CD8-positive, alpha-beta memory T cell (primary cell): ENCODE measurements at regions not wholly inside any gene's neighbourhood (a gene's known extent, or its start where the extent isn't known, plus 50 kb on each side); places are given as distances from the start of the nearest gene placed in this dataset.

ENCODE experiments used
- CTCF ChIA-PET: fragments of 350-600 bp; sonication (Branson Sonifier 250); formaldehyde crosslinking; loops from one replicate; lab custom pipeline; 2021; ENCODE audit warnings: antibody characterized with exemption; lab: Charles Lee
- POLR2A ChIA-PET: fragments of 350-600 bp; sonication (Branson Sonifier 250); formaldehyde crosslinking; loops from one replicate; lab custom pipeline; 2021; ENCODE audit warnings: antibody characterized with exemption; lab: Charles Lee
- DNase-seq, 5 donors: peaks; one replicate each; pipeline versions ENCODE4 v3.0.0 to v3.0.0-alpha.2; 2020 to 2022; ENCODE audit warnings: mixed read lengths in 1 of 5
- H3K27ac ChIP-seq: one replicate; pipeline ENCODE4 v1.7.0; 2013; ENCODE audit warnings: low read depth, mild to moderate bottlenecking, low read length, moderate library complexity
- H3K27me3 ChIP-seq: 2 replicates; pipeline ENCODE4 v1.7.0; 2013; ENCODE audit warnings: low read length, mild to moderate bottlenecking; ENCODE audit not compliant: insufficient read depth, poor library complexity, severe bottlenecking
- H3K36me3 ChIP-seq: 2 replicates; pipeline ENCODE4 v1.7.0; 2013; ENCODE audit warnings: mild to moderate bottlenecking, low read length, moderate library complexity; ENCODE audit not compliant: insufficient read depth
- H3K4me1 ChIP-seq: 2 replicates; pipeline ENCODE4 v1.7.0; 2013; ENCODE audit warnings: mild to moderate bottlenecking, low read length, moderate library complexity; ENCODE audit not compliant: insufficient read depth
- H3K4me3 ChIP-seq: 2 replicates; pipeline ENCODE4 v1.7.0; 2013; ENCODE audit warnings: mild to moderate bottlenecking, low read length
- H3K9me3 ChIP-seq: 2 replicates; pipeline ENCODE4 v1.7.0; 2013; ENCODE audit warnings: mild to moderate bottlenecking, low read length
- H3K27ac Mint-ChIP-seq, 8 donors: one replicate each; pipeline ENCODE4 v1.8.0; 2020 to 2021; ENCODE audit warnings: mixed read lengths in 8 of 8, mild to moderate bottlenecking in 6 of 8, inconsistent platforms in 3 of 8, moderate library complexity in 3 of 8
- H3K27me3 Mint-ChIP-seq, 2 donors: one replicate each; pipeline ENCODE4 v1.8.0; 2020 to 2021; ENCODE audit warnings: mixed read lengths in 2 of 2, mild to moderate bottlenecking in 1 of 2, moderate library complexity in 1 of 2
- H3K36me3 Mint-ChIP-seq, 3 donors: one replicate each; pipeline ENCODE4 v1.8.0; 2020 to 2021; ENCODE audit warnings: mixed read lengths in 3 of 3, inconsistent platforms in 1 of 3, mild to moderate bottlenecking in 1 of 3
- H3K4me1 Mint-ChIP-seq, 3 donors: one replicate each; pipeline ENCODE4 v1.8.0; 2020 to 2021; ENCODE audit warnings: mixed read lengths in 3 of 3, inconsistent platforms in 1 of 3, mild to moderate bottlenecking in 1 of 3
- H3K4me3 Mint-ChIP-seq, 7 donors: one replicate each; pipeline ENCODE4 v1.8.0; 2020 to 2021; ENCODE audit warnings: mixed read lengths in 7 of 7, mild to moderate bottlenecking in 6 of 7, moderate library complexity in 4 of 7, inconsistent platforms in 2 of 7
- H3K9me3 Mint-ChIP-seq, 5 donors: one replicate each; pipeline ENCODE4 v1.8.0; 2020 to 2022; ENCODE audit warnings: mixed read lengths in 5 of 5, mild to moderate bottlenecking in 3 of 5, moderate library complexity in 2 of 5, inconsistent platforms in 1 of 5

DNA sequence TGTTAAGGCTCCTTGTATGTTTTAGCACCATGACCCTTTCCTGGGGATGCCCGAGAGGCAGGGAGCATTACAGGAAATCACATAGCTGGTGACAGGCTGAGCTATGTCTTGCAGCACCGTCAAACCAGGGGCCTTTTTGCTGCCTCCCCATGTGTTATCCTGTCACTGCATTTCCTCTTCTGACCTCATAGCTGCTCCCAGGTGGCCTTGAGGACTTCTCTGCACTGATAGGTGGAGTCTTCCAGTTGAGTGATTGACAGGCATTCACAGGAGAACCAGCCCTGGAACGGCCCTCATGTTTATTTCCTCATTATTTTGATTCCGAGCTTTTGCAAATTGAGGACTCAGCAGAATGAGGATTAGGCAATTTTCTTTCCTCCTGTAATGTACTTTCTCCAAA lies 349.6 kb downstream of the HAPSTR1 start:
- Histone ChIP-seq H3K4me1 (no peaks in the 10 kb centered on the region), H3K36me3 (no peaks in the 10 kb centered on the region), H3K27me3 (no peaks in the 10 kb centered on the region), H3K4me3 (no peak overlapping the region), H3K9me3 (no peaks in the 10 kb centered on the region), H3K27ac (no peak overlapping the region)
- Mint-ChIP-seq H3K36me3 (no peaks in the 10 kb centered on the region), H3K4me1 (no peaks in the 10 kb centered on the region), H3K9me3 (peaks cover 0 to 9% (median 4%) of the 10 kb centered on the region in 5 donors), H3K27ac (no peak overlapping the region), H3K27me3 (peaks cover 0 to 5% of the 10 kb centered on the region in 2 donors), H3K4me3 (no peak overlapping the region)
- ChIA-PET CTCF (no interaction called here), POLR2A (no interaction called here)
- DNase-seq: no peak

DNA sequence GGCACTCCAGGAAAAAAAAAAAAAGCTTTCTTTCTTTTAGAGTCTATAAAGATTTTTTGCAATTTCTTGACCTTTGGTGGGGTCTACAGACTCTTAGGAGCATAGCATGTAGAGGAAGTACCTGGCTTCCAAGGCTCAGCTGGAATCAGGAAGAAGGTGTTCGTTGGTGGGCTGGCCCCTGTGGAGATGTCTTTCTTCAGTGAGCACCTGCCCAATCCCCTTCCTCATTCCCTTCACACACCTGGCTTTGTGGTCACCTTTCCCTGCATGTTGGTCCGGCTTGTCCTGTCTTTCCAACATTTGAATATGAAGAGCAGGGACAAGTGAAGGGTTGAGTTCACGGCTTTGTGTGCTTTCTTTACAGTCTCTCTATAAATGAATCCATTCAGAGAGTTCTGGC lies 352.4 kb downstream of the HAPSTR1 start:
- Mint-ChIP-seq H3K36me3 (no peaks in the 10 kb centered on the region), H3K4me3 (no peak overlapping the region), H3K9me3 (peaks cover 0 to 9% (median 3%) of the 10 kb centered on the region in 5 donors), H3K27ac (no peak overlapping the region), H3K27me3 (peaks cover 0 to 4% of the 10 kb centered on the region in 2 donors), H3K4me1 (no peaks in the 10 kb centered on the region)
- Histone ChIP-seq H3K4me3 (no peak overlapping the region), H3K9me3 (no peaks in the 10 kb centered on the region), H3K27ac (no peak overlapping the region), H3K4me1 (no peaks in the 10 kb centered on the region), H3K36me3 (no peaks in the 10 kb centered on the region), H3K27me3 (no peaks in the 10 kb centered on the region)
- DNase-seq: no peak
- ChIA-PET POLR2A (no interaction called here), CTCF (no interaction called here)

DNA sequence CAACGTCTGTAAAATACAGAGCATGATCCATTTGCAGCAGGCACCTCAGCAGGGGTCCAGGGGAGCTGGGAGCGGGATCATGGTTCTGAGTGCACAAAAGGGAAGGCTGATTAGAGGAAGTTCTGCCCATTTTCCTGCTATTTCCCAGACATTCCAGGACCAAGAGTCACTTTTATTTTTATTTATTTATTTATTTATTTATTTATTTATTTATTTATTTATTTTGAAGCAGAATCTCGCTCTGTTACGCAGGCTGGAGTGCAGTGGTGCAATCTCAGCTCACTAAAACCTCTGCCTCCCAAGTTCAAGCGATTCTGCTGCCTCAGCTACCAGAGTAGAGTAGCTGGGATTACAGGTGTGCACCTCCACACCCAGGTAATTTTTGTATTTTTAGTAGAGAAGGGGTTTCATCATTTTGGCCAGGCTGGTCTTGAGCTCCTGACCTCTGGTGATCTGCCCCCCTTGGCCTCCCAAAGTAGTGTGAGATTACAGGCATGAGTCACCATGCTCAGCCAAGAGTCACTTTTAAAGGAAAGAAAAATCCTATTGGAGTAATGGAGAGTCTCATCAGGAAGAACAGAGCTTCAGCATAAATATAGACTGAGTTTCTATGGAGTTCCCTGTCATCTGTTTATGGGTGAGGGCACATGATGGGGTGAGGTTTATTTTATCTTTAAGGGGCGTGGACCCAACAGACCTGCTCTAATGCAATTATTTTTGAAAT lies 355.2 kb downstream of the HAPSTR1 start:
- peaks cover 0 to 2% of the 10 kb centered on the region in 2 donors for H3K27me3 Mint-ChIP-seq
- ChIA-PET POLR2A (no interaction called here), CTCF (no interaction called here)
- no peak overlapping the region for H3K4me3 Mint-ChIP-seq
- Histone ChIP-seq H3K27me3 (no peaks in the 10 kb centered on the region), H3K9me3 (no peaks in the 10 kb centered on the region), H3K4me1 (no peaks in the 10 kb centered on the region), H3K4me3 (no peak overlapping the region), H3K27ac (no peak overlapping the region), H3K36me3 (no peaks in the 10 kb centered on the region)
- no peak for DNase-seq
- H3K9me3 Mint-ChIP-seq: peaks cover 3 to 17% (median 9%) of the 10 kb centered on the region in 5 donors
- no peaks in the 10 kb centered on the region for H3K36me3 Mint-ChIP-seq
- no peak overlapping the region for H3K27ac Mint-ChIP-seq
- H3K4me1 Mint-ChIP-seq: no peaks in the 10 kb centered on the region

DNA sequence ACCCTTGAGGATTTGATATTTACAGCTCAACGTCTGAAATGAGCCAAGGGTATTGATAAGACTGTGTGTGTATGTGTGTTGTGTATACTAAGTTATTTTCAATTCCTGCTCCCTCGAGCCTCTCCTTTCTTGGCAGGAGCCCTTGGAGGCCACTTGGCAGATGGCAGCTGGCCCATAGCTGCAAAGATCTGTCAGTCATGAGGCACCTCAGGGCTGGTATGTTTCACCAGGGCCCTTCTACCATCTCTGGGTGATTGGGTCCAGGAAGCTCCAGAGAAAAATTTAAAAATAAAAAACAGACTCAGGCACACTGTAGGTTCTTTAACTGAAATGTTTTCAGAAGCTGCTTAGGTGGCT lies 355.7 kb downstream of the HAPSTR1 start:
- Mint-ChIP-seq H3K4me3 (no peak overlapping the region), H3K27me3 (peaks cover 0 to 2% of the 10 kb centered on the region in 2 donors), H3K36me3 (no peaks in the 10 kb centered on the region), H3K27ac (no peak overlapping the region), H3K9me3 (peaks cover 3 to 17% (median 7%) of the 10 kb centered on the region in 5 donors), H3K4me1 (no peaks in the 10 kb centered on the region)
- Histone ChIP-seq H3K27ac (no peak overlapping the region), H3K9me3 (no peaks in the 10 kb centered on the region), H3K36me3 (no peaks in the 10 kb centered on the region), H3K4me1 (no peaks in the 10 kb centered on the region), H3K27me3 (no peaks in the 10 kb centered on the region), H3K4me3 (no peak overlapping the region)
- DNase-seq: no peak
- ChIA-PET CTCF (no interaction called here), POLR2A (no interaction called here)

DNA sequence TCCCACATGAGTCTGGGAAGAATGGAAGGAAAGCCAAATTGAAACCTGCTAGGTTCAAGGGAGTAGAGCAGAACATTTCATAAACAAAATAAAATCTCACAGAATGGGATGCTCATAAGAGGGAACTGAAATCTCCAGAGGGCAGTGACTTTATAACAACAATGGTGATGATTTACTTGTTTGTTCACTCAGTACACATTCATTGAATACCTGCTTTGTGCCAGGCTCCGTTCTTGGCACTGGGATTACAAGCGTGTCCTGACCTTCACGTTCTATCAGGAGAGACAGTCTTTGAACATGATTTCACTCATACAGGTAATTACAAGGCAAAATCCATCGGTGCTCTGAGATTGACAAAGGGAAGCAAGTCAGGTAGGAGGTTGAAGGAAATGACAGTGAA lies 356.3 kb downstream of the HAPSTR1 start:
- no peak for DNase-seq
- Mint-ChIP-seq H3K4me3 (no peak overlapping the region), H3K9me3 (peaks cover 3 to 17% (median 7%) of the 10 kb centered on the region in 5 donors), H3K4me1 (no peaks in the 10 kb centered on the region), H3K36me3 (no peaks in the 10 kb centered on the region), H3K27me3 (peaks cover 0 to 2% of the 10 kb centered on the region in 2 donors), H3K27ac (no peak overlapping the region)
- Histone ChIP-seq H3K9me3 (no peaks in the 10 kb centered on the region), H3K27ac (no peak overlapping the region), H3K36me3 (no peaks in the 10 kb centered on the region), H3K4me1 (no peaks in the 10 kb centered on the region), H3K27me3 (no peaks in the 10 kb centered on the region), H3K4me3 (no peak overlapping the region)
- CTCF ChIA-PET: no interaction called here
- POLR2A ChIA-PET: no interaction called here

DNA sequence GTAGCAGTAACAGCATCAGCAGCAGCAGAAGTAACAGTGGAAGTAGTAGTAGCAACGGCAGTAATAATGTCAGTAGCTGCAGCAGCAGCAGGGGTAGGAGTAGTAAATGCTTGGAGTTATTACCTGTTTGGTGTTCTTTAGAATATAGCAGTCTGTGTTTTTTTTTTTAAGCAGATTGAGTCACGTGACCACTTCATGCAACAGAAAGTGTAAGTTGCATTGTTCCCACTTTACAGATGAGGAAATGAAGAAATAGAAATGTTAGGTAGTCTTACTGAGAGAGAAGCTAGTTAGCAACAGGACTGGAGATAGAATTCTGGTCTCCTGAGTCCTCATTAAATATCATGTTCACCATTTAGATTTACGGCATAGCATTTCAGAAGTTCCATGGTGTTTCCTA lies 358.2 kb downstream of the HAPSTR1 start:
- Histone ChIP-seq H3K27me3 (no peaks in the 10 kb centered on the region), H3K27ac (no peak overlapping the region), H3K9me3 (no peaks in the 10 kb centered on the region), H3K4me3 (no peak overlapping the region), H3K4me1 (no peaks in the 10 kb centered on the region), H3K36me3 (no peaks in the 10 kb centered on the region)
- Mint-ChIP-seq H3K36me3 (no peaks in the 10 kb centered on the region), H3K4me3 (no peak overlapping the region), H3K4me1 (no peaks in the 10 kb centered on the region), H3K27me3 (peaks cover 0 to 2% of the 10 kb centered on the region in 2 donors), H3K9me3 (peaks cover 0 to 18% (median 14%) of the 10 kb centered on the region in 5 donors), H3K27ac (no peak overlapping the region)
- ChIA-PET POLR2A (no interaction called here), CTCF (no interaction called here)
- no peak for DNase-seq

DNA sequence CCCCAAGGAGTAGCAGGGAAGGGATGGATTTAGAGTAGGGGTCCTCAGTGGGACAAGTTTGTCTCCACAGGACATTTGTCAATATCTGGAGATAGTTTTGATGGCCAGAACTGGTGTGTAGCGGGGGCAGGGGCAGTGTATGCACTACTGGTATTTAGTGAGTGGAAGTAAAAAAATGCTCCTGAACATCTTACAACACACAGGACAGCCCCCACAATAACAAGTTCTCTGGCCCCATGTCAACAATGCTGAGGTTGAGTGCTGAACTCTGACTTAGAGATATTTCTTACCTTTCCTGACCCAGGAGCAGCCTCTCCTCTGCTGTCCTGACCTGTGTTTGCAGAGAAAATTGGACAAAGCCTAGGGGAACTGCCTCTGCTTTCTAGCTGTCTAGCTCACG lies 365.8 kb downstream of the HAPSTR1 start:
- Histone ChIP-seq H3K27ac (no peak overlapping the region), H3K36me3 (no peaks in the 10 kb centered on the region), H3K4me3 (no peak overlapping the region), H3K9me3 (no peaks in the 10 kb centered on the region), H3K4me1 (no peaks in the 10 kb centered on the region), H3K27me3 (no peaks in the 10 kb centered on the region)
- DNase-seq: no peak
- Mint-ChIP-seq H3K27me3 (no peaks in the 10 kb centered on the region), H3K36me3 (no peaks in the 10 kb centered on the region), H3K27ac (no peak overlapping the region), H3K9me3 (peaks cover 4 to 18% (median 10%) of the 10 kb centered on the region in 5 donors), H3K4me3 (peak overlapping the region in 1 of 7 donors; percentile 66), H3K4me1 (no peaks in the 10 kb centered on the region)
- ChIA-PET POLR2A (no interaction called here), CTCF (no interaction called here)

DNA sequence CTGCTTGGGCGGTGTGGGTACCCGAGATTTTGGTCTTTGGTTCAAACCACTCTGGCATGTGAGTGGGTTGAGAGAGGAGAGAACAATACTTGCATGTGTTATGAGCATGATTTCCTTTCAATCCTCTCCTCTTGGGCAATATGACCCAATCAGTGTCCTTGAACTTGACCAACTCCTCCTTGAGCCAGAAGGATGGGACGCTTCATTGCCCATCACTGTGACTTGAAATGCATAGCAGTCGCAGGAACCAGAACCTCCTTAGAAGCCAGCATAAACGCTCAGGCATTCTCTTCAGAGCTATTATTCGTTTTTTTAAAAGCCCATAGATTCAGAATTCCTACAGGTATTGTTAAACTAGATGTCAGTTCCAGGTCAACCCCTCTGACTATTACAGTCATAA lies 367.4 kb downstream of the HAPSTR1 start:
- CTCF ChIA-PET: no interaction called here
- Mint-ChIP-seq H3K36me3 (no peaks in the 10 kb centered on the region), H3K27me3 (no peaks in the 10 kb centered on the region), H3K4me1 (no peaks in the 10 kb centered on the region), H3K4me3 (no peak overlapping the region), H3K9me3 (peaks cover 4 to 16% (median 8%) of the 10 kb centered on the region in 5 donors), H3K27ac (no peak overlapping the region)
- Histone ChIP-seq H3K9me3 (no peaks in the 10 kb centered on the region), H3K4me1 (no peaks in the 10 kb centered on the region), H3K4me3 (no peak overlapping the region), H3K27ac (no peak overlapping the region), H3K27me3 (no peaks in the 10 kb centered on the region), H3K36me3 (no peaks in the 10 kb centered on the region)
- POLR2A ChIA-PET: no interaction called here
- DNase-seq: no peak
